Tibial nerve (tissue), 4 donors: ENCODE measurements at regions not wholly inside any gene's neighbourhood (a gene's known extent, or its start where the extent isn't known, plus 50 kb on each side); places are given as distances from the start of the nearest gene placed in this dataset.

Experiments used
- EP300 ChIP-seq, 2 donors: sonication (generic); formaldehyde crosslinking; IDR thresholded peaks; one replicate each; pipeline ENCODE4 v1.6.1; 2017; ENCODE audit warnings: antibody characterized with exemption in 2 of 2, mild to moderate bottlenecking in 1 of 2
- POLR2A ChIP-seq, 2 donors: fragments of 450-650 bp; IDR thresholded peaks; one replicate each; pipeline ENCODE4 v1.6.1; 2017; ENCODE audit warnings: antibody characterized with exemption in 2 of 2, mild to moderate bottlenecking in 2 of 2, moderate library complexity in 2 of 2
- TF ChIP-seq, protein P1 (sequence below), 5 experiments: fragments of 200-600 bp in 3 of 5; fragments of 450-650 bp in 2 of 5; sonication (generic) in 3 of 5; IDR thresholded peaks; one replicate each; pipeline ENCODE4 v1.5.1; 2016 to 2019; ENCODE audit warnings: antibody characterized with exemption in 5 of 5, mild to moderate bottlenecking in 3 of 5, moderate library complexity in 2 of 5

DNA sequence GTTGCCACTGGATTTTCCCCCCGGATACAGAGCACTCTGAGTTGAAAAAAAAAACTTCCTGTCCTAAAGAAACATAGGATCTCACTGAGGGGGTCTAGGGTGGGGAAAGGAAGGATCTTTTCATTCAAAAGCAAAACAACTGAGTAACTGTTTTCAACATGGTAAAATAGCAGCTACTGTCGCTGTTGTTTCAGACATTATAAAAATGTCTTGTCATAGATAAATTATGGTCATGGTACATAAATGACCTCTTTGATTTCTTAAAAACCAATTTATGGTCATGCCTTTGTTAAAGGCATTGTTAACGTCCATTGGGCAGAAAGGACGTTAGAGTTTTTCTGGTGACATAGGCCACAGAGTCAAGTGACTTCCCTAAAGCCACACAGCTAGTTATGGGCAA is 180.4 kb upstream of the DTNBP1 start:
- TF ChIP-seq POLR2A (IDR thresholded peaks at IDR 0.05): no peak
- TF ChIP-seq, protein P1, sequence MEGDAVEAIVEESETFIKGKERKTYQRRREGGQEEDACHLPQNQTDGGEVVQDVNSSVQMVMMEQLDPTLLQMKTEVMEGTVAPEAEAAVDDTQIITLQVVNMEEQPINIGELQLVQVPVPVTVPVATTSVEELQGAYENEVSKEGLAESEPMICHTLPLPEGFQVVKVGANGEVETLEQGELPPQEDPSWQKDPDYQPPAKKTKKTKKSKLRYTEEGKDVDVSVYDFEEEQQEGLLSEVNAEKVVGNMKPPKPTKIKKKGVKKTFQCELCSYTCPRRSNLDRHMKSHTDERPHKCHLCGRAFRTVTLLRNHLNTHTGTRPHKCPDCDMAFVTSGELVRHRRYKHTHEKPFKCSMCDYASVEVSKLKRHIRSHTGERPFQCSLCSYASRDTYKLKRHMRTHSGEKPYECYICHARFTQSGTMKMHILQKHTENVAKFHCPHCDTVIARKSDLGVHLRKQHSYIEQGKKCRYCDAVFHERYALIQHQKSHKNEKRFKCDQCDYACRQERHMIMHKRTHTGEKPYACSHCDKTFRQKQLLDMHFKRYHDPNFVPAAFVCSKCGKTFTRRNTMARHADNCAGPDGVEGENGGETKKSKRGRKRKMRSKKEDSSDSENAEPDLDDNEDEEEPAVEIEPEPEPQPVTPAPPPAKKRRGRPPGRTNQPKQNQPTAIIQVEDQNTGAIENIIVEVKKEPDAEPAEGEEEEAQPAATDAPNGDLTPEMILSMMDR (IDR thresholded peaks at IDR 0.05): no peak
- no peak for TF ChIP-seq EP300 (IDR thresholded peaks at IDR 0.05)
